HAP-1 (cell line): ENCODE measurements at regions not wholly inside any gene's neighbourhood (a gene's known extent, or its start where the extent isn't known, plus 50 kb on each side); places are given as distances from the start of the nearest gene placed in this dataset.

Source experiments
- DNase-seq, 2 experiments: peaks; one replicate each; pipeline ENCODE4 v3.0.0-alpha.2; 2016 to 2020; ENCODE audit warnings: low spot score in 2 of 2
- H3K27me3 ChIP-seq: fragments of 250-450 bp; sonication (Bioruptor Pico); 2 replicates; pipeline ENCODE4 v1.5.1; 2020; ENCODE audit warnings: low read depth, mild to moderate bottlenecking, moderate library complexity
- H3K36me3 ChIP-seq: fragments of 250-450 bp; sonication (Bioruptor Pico); replicated peaks from 2 replicates; pipeline ENCODE4 v1.5.1; 2020; ENCODE audit warnings: mild to moderate bottlenecking
- H3K4me1 ChIP-seq: fragments of 250-450 bp; sonication (Bioruptor Pico); 2 replicates; pipeline ENCODE4 v1.5.1; 2020; ENCODE audit warnings: mild to moderate bottlenecking
- H3K4me3 ChIP-seq: fragments of 250-450 bp; sonication (Bioruptor Pico); 2 replicates; pipeline ENCODE4 v1.5.1; 2020; ENCODE audit warnings: mild to moderate bottlenecking, moderate library complexity
- H3K9me3 ChIP-seq: fragments of 250-450 bp; sonication (Bioruptor Pico); 2 replicates; pipeline ENCODE4 v1.5.1; 2020; ENCODE audit warnings: mild to moderate bottlenecking, moderate library complexity
- in situ Hi-C: fragments of 300-500 bp; cut with MboI; formaldehyde crosslinking; loops from 3 replicates; pipeline ENCODE4 v1.14.3; 2020; ENCODE audit warnings: low sequenced_read_pairs, inconsistent platforms, mixed read lengths

DNA sequence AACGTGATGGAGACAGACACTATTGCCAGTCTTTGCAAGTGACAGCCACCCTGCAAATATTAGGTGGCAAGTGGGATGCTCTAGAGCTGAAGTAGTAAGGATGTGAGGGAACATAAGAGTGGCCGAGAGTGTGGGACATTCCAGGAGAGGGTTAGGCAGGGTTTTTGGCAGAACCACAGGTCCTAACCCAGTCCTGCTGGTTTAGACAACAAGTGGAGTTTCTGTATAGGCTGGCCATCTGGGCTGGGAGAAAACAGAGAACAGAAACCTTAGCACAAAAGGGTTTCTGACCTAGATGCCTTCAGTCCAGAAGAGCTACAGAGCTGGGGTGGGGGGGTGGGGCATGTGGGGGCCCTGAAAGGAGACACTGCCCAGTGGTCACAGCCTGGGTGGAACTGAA is 107.4 kb downstream of the TMEM174 start:
- H3K27me3 ChIP-seq = no peaks in the 10 kb centered on the region
- H3K4me3 ChIP-seq = no peak overlapping the region
- no peak for DNase-seq
- no peaks in the 10 kb centered on the region for H3K36me3 ChIP-seq
- in situ Hi-C loops = no loop called here
- H3K9me3 ChIP-seq = no peaks in the 10 kb centered on the region
- peaks cover 13% of the 10 kb centered on the region for H3K4me1 ChIP-seq

DNA sequence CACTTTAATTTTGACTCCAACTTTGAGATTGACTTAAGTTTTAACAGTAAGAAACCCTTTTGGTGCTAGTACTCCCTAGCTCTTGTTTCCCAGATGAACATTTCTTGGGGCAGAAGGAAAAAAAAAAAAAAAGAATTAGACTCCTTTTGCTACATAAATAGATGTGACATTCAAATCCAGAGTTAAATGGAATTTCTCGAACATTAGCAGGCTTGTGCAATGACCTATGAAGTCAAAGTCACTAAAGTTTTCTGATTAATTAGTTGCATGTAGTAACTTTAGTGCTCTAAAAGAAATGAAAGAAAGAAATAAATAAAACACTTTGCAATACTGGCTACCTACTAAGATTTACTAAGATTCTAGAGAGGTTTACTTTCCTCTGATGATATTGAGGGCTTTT is 106.8 kb downstream of the TMEM174 start:
- peaks cover 13% of the 10 kb centered on the region for H3K4me1 ChIP-seq
- DNase-seq = no peak
- no peak overlapping the region for H3K4me3 ChIP-seq
- in situ Hi-C loops = no loop called here
- no peaks in the 10 kb centered on the region for H3K27me3 ChIP-seq
- H3K9me3 ChIP-seq = no peaks in the 10 kb centered on the region
- no peaks in the 10 kb centered on the region for H3K36me3 ChIP-seq

DNA sequence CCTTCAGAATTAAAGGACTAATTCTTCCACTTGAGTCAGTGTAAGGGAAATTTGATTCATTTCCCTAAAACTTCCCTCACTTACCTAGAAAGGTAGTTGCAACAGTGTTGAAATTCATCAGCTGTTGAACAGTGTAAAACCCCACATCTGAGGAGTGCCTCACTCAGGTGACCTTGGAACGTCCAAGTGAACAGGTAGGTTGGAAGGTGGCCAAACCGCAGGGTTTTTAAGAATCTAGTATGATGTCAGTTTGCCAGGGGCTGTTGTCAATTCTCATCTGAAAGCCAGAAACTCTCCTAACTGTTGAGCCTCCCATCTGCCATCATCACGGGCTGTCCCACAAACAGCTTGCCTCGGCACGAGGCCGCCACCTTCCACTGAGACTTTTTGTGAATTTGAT is 105.7 kb downstream of the TMEM174 start:
- no peak for DNase-seq
- no peak overlapping the region for H3K4me3 ChIP-seq
- in situ Hi-C loops = no loop called here
- no peaks in the 10 kb centered on the region for H3K27me3 ChIP-seq
- no peaks in the 10 kb centered on the region for H3K9me3 ChIP-seq
- H3K4me1 ChIP-seq = peaks cover 13% of the 10 kb centered on the region
- H3K36me3 ChIP-seq = no peaks in the 10 kb centered on the region

DNA sequence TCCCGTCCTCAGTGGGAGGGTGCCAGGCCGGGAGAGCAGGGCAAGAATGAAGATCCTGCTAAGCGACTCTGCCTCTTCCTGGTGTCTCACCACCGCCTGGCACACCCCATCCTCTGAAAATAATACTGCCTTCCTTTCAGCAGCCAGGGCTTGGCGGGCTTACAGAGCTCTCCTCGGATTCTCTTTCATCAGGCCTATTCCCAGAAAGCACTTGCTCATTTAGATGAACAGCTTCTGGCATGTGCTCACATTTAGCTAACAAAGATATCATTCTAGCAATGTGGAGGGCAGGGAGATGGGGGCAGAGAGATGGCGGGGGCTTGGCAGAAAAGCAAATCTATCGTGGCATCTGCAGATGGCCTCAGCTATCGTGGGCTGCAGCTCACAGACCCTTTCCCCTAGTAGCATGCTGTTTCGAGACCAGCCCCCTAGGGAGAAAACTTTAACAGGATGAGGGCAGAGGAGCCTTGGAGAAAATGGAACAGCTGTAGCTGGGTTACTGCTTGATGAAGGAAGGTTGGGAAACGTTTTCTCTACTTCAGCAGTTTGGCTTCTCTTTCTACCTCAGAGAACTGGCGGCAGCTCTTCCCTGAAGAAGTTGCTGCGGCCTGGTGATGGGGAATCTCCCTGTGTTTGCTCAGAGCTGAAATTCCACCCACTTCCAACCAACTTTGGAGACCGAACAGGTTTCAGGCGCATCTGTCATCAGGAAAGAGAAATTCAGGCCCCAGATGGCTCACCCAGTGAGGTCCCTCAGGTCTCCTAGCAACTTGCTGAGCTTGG is 102.1 kb downstream of the TMEM174 start:
- Histone ChIP-seq H3K4me3 (no peak overlapping the region), H3K36me3 (no peaks in the 10 kb centered on the region), H3K27me3 (no peaks in the 10 kb centered on the region), H3K4me1 (no peaks in the 10 kb centered on the region), H3K9me3 (no peaks in the 10 kb centered on the region)
- in situ Hi-C loops = no loop called here
- DNase-seq = no peak

DNA sequence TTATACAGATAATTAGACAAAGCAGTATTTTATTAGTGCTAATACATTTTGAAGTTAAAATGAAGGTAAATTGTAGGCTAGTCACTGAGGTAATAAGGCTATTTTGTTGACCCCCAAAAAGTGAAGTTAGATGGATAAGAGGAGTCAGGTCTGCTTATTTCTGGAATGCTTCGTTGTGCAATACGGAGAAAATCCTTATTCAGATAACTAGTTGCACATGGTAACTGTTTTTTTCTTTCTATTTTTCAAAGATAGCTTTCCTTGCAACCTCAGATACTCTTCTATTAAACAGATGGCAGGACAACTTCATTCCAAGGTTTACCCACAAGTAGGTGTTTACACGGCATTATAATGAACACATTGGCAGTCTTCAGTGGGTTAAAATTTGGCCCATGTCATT is 101.1 kb downstream of the TMEM174 start:
- Histone ChIP-seq H3K4me1 (no peaks in the 10 kb centered on the region), H3K4me3 (no peak overlapping the region), H3K9me3 (no peaks in the 10 kb centered on the region), H3K27me3 (no peaks in the 10 kb centered on the region), H3K36me3 (no peaks in the 10 kb centered on the region)
- in situ Hi-C loops = no loop called here
- no peak for DNase-seq

DNA sequence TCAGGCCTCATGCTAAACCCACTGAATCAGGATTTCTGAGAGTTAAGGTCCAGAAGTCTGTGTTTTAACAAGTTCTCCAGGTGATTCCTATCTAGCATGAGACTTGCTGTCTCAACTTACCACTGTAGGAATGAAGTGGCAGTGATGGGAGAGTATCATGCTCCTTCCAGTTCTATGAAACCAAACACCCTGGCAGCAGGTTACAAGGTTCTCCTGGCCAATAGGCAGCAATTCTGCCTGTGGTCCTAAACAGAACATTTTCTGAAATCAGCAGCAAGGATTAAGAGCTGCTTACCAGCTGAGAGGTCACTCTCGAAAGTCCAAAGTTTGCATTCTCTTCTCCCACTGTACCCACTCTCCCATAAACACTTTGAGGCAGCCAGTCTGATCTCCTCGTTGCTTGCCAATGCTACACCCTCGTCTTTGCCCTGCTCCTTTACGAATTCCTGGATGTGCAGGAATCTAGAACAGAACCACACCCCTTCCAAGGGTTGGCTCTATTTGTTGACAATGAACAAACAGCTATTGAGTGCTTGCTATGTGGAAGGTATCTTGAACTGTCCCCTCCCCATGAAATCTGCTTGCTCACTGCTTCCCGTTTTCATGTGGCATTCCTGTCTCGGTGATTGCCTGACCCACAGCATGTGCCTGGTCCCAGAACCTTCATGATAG is 100.5 kb downstream of the TMEM174 start:
- H3K4me3 ChIP-seq = no peak overlapping the region
- no peaks in the 10 kb centered on the region for H3K27me3 ChIP-seq
- DNase-seq = no peak
- H3K4me1 ChIP-seq = no peaks in the 10 kb centered on the region
- no peaks in the 10 kb centered on the region for H3K9me3 ChIP-seq
- no peaks in the 10 kb centered on the region for H3K36me3 ChIP-seq
- in situ Hi-C loops = no loop called here

DNA sequence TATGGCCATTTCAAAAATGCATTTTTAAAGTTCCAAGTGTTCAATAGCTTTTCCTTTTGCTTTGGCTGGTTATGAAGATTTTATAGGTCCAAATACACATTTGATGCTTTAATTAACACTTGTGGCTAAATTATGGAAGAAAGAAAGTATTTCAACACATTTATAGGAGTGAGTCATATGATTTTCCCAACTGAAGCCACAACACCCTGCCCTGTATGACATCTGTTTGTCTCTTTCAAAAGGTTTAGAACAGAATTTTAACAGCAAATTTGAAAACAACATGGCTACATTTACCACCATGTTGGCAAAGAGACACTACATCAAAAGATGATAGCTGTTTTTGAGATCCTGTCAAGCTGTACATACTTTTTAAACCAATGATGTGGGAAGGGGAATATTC is 99.4 kb downstream of the TMEM174 start:
- Histone ChIP-seq H3K4me1 (0 out of 2 replicates have a peak, but pooled peaks cover 2% of the 10 kb centered on the region), H3K4me3 (no peak overlapping the region), H3K36me3 (no peaks in the 10 kb centered on the region), H3K27me3 (no peaks in the 10 kb centered on the region), H3K9me3 (no peaks in the 10 kb centered on the region)
- no peak for DNase-seq
- in situ Hi-C loops = no loop called here

DNA sequence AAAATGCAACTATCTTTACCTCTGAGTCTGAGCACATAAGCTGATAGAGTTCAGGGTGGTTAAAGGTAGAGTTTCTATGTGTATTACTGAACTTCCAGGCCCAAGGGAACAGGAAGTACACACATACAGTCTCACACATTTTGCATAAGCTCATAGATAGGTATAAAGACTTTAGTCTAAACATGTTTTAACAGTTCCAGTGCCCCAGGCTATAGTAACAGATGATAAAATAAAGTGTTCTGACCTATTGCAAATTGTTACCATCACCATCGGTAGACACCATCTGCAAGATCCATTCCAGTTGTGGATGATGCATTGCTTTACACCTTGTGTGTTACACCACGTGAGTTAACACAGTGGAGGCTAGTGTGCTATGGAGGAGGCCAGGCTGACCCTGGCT is 95.8 kb downstream of the TMEM174 start:
- DNase-seq = no peak
- no peaks in the 10 kb centered on the region for H3K36me3 ChIP-seq
- in situ Hi-C loops = no loop called here
- no peaks in the 10 kb centered on the region for H3K27me3 ChIP-seq
- H3K4me3 ChIP-seq = no peak overlapping the region
- H3K9me3 ChIP-seq = no peaks in the 10 kb centered on the region
- H3K4me1 ChIP-seq = 0 out of 2 replicates have a peak, but pooled peaks cover 2% of the 10 kb centered on the region

DNA sequence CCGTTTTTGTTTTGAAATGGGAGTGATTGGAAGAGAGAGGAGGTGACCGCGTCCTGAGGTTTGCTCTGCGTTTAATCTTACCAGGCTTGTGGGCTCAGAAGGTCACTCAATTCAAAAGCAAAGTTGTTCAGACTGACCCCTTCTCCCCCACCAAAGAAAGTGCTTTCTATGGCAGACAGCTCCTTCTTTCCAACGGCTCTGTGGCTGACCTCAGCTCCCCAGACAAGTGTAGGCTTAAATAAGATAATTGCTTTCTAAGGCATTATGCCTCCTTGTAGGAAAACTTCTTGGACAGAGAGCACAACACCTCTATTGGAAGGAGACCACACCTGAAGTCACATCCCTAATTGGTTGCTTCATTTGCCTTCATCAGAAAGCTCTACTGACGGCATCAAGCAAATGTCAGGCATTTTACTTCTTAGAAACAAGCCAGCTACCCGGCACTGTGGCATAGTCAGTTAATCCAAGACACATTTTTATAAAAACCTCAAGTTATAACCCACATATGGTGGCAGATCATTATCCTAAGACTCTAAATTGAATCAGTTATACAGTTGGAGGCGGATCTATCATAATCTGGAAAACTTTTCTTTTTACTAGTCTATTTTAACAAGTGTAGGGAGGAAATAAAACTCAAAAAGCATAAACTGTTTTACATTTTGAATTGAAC is 94.9 kb downstream of the TMEM174 start:
- H3K4me3 ChIP-seq = no peak overlapping the region
- no peaks in the 10 kb centered on the region for H3K27me3 ChIP-seq
- no peak for DNase-seq
- H3K4me1 ChIP-seq = 0 out of 2 replicates have a peak, but pooled peaks cover 2% of the 10 kb centered on the region
- H3K36me3 ChIP-seq = no peaks in the 10 kb centered on the region
- in situ Hi-C loops = no loop called here
- H3K9me3 ChIP-seq = no peaks in the 10 kb centered on the region

DNA sequence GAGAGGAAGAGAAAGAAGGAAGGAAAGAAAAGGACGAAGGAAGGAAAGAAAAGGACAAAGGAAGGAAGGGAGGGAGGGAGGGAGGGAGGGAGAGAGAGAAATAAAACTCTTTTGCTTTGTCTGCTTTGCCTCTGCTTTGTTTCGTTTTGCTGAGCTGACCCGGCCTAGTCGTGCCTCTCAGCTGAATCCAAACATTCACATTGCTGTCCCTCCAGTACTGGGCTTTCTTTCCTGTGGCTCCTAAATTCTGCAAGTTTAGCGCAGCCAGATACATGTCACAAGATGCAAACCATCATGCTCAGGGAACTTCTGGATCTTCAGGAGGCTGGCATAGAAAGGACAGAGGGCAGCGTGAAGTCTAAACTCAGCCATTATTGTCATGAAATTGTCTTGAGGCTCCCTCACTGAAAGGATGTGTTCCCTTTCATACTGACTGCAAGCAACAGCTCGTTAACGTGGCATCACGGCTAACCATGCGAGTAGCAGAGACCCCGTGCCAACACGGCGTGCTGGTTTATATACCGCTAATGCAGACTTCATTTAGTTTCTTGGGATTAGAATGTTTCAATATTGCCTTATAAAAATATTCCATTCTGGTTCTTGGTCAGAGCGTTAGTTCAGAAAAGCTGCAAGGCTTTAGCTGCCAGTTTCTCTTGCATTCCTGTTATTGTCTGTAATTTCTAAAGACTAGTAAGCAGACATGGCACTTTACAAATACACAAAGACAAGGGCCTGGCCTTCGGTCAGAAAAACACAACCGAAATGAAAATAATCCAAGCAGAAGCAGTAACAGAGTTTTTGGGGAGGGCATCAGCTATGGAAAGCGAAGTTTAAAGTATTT is 94.2 kb downstream of the TMEM174 start:
- no peak overlapping the region for H3K4me3 ChIP-seq

DNA sequence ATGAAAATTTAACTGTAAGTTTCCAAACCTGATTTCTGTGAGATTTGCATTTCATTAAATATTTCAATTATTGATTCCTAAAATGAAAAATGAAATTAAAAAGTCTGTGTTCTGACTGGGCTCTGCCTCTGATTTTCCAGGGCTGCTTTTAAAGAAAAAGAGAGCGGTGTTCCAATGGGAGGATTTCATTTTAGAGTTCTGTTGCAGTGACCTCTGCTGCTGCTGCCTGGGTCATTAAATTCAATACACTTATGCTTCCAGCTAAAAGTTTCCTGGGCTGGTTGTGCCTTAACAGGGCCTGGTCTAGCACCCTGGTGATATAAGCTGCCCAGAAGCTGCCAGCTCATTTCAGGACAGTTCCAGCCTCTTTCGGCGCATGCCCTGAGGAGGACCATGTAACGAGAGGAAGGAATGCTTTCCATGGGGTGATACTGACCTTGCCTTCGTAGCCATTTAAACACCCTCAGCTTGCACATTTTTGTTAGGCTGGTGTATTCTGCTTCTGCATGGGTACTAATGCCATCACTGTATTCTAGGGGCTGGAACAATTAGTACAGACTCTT is 93.3 kb downstream of the TMEM174 start:
- 0 out of 2 replicates have a peak, but pooled peaks cover 2% of the 10 kb centered on the region for H3K4me1 ChIP-seq
- no peaks in the 10 kb centered on the region for H3K27me3 ChIP-seq
- no peaks in the 10 kb centered on the region for H3K9me3 ChIP-seq
- DNase-seq = no peak
- no peaks in the 10 kb centered on the region for H3K36me3 ChIP-seq
- no peak overlapping the region for H3K4me3 ChIP-seq
- in situ Hi-C loops = no loop called here

More for the DNA sequence above, 94.2 kb downstream of the TMEM174 start:
- in situ Hi-C loops = no loop called here
- 0 out of 2 replicates have a peak, but pooled peaks cover 2% of the 10 kb centered on the region for H3K4me1 ChIP-seq
- no peaks in the 10 kb centered on the region for H3K36me3 ChIP-seq
- no peaks in the 10 kb centered on the region for H3K27me3 ChIP-seq
- H3K9me3 ChIP-seq = no peaks in the 10 kb centered on the region
- DNase-seq = no peak

DNA sequence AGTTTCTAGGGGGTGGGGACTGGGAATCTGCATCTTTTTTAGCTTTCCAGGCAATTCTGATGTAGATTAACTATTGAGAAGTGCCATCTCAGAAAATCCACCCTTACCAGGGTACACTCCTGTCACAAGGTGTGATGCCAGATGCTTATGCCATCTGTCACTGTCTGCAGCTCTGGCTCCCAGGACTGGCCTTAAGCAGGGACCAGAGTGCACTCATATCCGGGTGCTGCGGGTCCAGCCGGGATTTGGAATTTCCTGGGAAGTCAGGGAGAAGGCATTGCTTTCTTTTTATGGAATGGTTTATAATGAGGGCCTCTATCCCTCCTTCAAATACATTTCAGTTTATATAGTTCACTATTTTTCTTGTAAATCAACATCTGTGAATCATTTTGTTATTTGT is 92.6 kb downstream of the TMEM174 start:
- no peaks in the 10 kb centered on the region for H3K36me3 ChIP-seq
- H3K4me1 ChIP-seq = 0 out of 2 replicates have a peak, but pooled peaks cover 2% of the 10 kb centered on the region
- no peaks in the 10 kb centered on the region for H3K9me3 ChIP-seq
- H3K4me3 ChIP-seq = no peak overlapping the region
- no peak for DNase-seq
- no peaks in the 10 kb centered on the region for H3K27me3 ChIP-seq
- in situ Hi-C loops = no loop called here

DNA sequence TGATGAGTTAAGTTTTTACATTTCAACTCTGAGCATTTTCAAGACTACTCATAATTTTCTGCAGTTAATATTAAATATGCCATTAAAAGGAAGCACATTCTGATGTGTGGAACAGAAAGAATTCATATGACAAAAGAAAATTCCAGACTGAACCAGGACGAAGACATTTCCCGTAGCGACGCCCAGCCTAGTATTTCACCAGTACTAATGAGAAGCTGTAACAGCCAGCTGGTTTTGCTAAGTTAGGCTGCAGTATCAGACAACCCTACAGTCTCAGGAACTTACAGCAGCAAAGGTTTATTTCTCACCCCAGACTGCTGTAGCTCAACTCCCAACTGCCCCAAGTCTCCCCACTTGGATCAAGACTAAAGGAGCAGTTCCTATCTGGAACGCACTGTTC is 91.6 kb downstream of the TMEM174 start:
- H3K9me3 ChIP-seq = no peaks in the 10 kb centered on the region
- H3K36me3 ChIP-seq = no peaks in the 10 kb centered on the region
- in situ Hi-C loops = no loop called here
- H3K4me1 ChIP-seq = 0 out of 2 replicates have a peak, but pooled peaks cover 2% of the 10 kb centered on the region
- H3K4me3 ChIP-seq = no peak overlapping the region
- H3K27me3 ChIP-seq = no peaks in the 10 kb centered on the region
- no peak for DNase-seq
